Panc1 (cell line): ENCODE measurements at regions not wholly inside any gene's neighbourhood (a gene's known extent, or its start where the extent isn't known, plus 50 kb on each side); places are given as distances from the start of the nearest gene placed in this dataset.

ENCODE experiments used
- ATAC-seq: fragments of 200-7000 bp; cut with Tn5 transposase; 2 replicates; pipeline ENCODE4 v1.9.1; 2020; ENCODE audit warnings: mild to moderate bottlenecking, moderate library complexity
- BruUV-seq: library from RNA; stranded (reverse); fragments of 400-500 nt; replicated peaks from 2 replicates; lab custom pipeline; 2021; lab: Mats Ljungman, UMichigan
- CTCF ChIA-PET: fragments of 300-600 bp; sonication (Branson Sonifier 250); formaldehyde crosslinking; loops from one replicate; lab custom pipeline; 2022; ENCODE audit warnings: antibody characterized with exemption; lab: Charles Lee
- POLR2A ChIA-PET: fragments of 300-600 bp; sonication (Branson Sonifier 250); formaldehyde crosslinking; loops from one replicate; lab custom pipeline; 2022; ENCODE audit warnings: antibody characterized with exemption; lab: Charles Lee
- DNase-seq: peaks from one replicate; pipeline ENCODE4 v3.0.0-alpha.2; 2010; ENCODE audit warnings: low read depth, low spot score
- H3K27ac ChIP-seq: 2 replicates; pipeline ENCODE4 v1.5.1; 2011; ENCODE audit warnings: mild to moderate bottlenecking, low read length, inconsistent platforms
- H3K27me3 ChIP-seq: fragments of 200-500 bp; sonication (Bioruptor generic); 2 replicates; pipeline ENCODE4 v1.6.0; 2014; ENCODE audit warnings: low read length, inconsistent platforms; ENCODE audit not compliant: control insufficient read depth, insufficient read depth
- H3K36me3 ChIP-seq: fragments of 200-500 bp; sonication (Bioruptor generic); 2 replicates; pipeline ENCODE4 v1.5.1; 2014; ENCODE audit warnings: inconsistent platforms, mild to moderate bottlenecking, low read length, moderate library complexity; ENCODE audit not compliant: control insufficient read depth, insufficient read depth
- H3K4me1 ChIP-seq: 2 replicates; pipeline ENCODE4 v1.5.1; 2011; ENCODE audit warnings: inconsistent platforms, mild to moderate bottlenecking, low read length, moderate library complexity; ENCODE audit not compliant: control insufficient read depth, insufficient read depth
- H3K4me3 ChIP-seq, 2 experiments: 2 replicates each; pipeline ENCODE4 v1.5.1; 2011 to 2012; ENCODE audit warnings: low read depth in 2 of 2, low read length in 2 of 2, mild to moderate bottlenecking in 2 of 2, inconsistent platforms in 1 of 2, moderate library complexity in 1 of 2
- H3K9me3 ChIP-seq: fragments of 200-500 bp; sonication (Bioruptor generic); 2 replicates; pipeline ENCODE4 v1.5.1; 2014; ENCODE audit warnings: low read depth, mild to moderate bottlenecking, inconsistent platforms, low read length, moderate library complexity; ENCODE audit not compliant: control insufficient read depth, insufficient read depth
- CTCF ChIP-seq: fragments of 450-650 bp; IDR thresholded peaks from 2 replicates; pipeline ENCODE4 v1.5.1; 2017; ENCODE audit warnings: mild to moderate bottlenecking
- POLR2AphosphoS5 ChIP-seq: IDR thresholded peaks from 2 replicates; pipeline ENCODE4 v1.6.1; 2012; ENCODE audit warnings: mild to moderate bottlenecking, low read depth, low read length, moderate library complexity
- REST ChIP-seq, 2 experiments: IDR thresholded peaks; 2 replicates each; pipeline ENCODE4 v1.6.1; 2011 to 2012; ENCODE audit warnings: low read depth in 2 of 2, control low read depth in 1 of 2, low read length in 1 of 2, mild to moderate bottlenecking in 1 of 2, moderate library complexity in 1 of 2; ENCODE audit not compliant: insufficient read depth in 1 of 2
- SIN3A ChIP-seq: IDR thresholded peaks from 2 replicates; pipeline ENCODE4 v1.6.1; 2012; ENCODE audit warnings: low read depth, mild to moderate bottlenecking, low read length, moderate library complexity, borderline replicate concordance; ENCODE audit not compliant: insufficient read depth
- TCF7L2 ChIP-seq: IDR thresholded peaks from 2 replicates; pipeline ENCODE4 v1.6.1; 2011; ENCODE audit warnings: mild to moderate bottlenecking, low read depth, low read length, inconsistent platforms
- in situ Hi-C: cut with HindIII; loops from 2 replicates; pipeline ENCODE4 v1.10.0; 2016; ENCODE audit warnings: low sequenced_read_pairs, low pct_unique_long_range_greater_than_20kb
- intact Hi-C: fragments of 100-400 bp; cut with micrococcal nuclease; formaldehyde crosslinking; loops from one replicate; pipeline ENCODE4 v1.10.0; 2022; ENCODE audit not compliant: unreplicated experiment

- no peak overlapping the region for H3K4me3 ChIP-seq
- in situ Hi-C loops: no loop called here
- no peaks in the 10 kb centered on the region for H3K27me3 ChIP-seq
- no TSS peak for BruUV-seq
- TF ChIP-seq SIN3A: no peak
- TF ChIP-seq CTCF: no peak
- TF ChIP-seq TCF7L2: no peak
- TF ChIP-seq REST (IDR thresholded peaks at IDR 0.05; ENCODE audit: insufficient read depth in 1 of 2, low read depth in 2 of 2, low read length in 1 of 2): no peak
- TF ChIP-seq POLR2AphosphoS5: no peak
- no peak overlapping the region for H3K27ac ChIP-seq
- H3K36me3 ChIP-seq: no peaks in the 10 kb centered on the region
- intact Hi-C loops: no loop called here
- no peaks in the 10 kb centered on the region for H3K4me1 ChIP-seq
- ChIA-PET POLR2A (no interaction called here), CTCF (no interaction called here)
- H3K9me3 ChIP-seq: no peaks in the 10 kb centered on the region
- ATAC-seq: no peak
- DNase-seq: no peak
Observed at GRCh38 chr14:34363733-34364134, 98.3 kb downstream of the SPTSSA start.

- DNase-seq (no peak), ATAC-seq (no peak)
- Histone ChIP-seq H3K27ac (no peak overlapping the region), H3K27me3 (no peaks in the 10 kb centered on the region), H3K36me3 (no peaks in the 10 kb centered on the region), H3K4me1 (no peaks in the 10 kb centered on the region), H3K9me3 (no peaks in the 10 kb centered on the region), H3K4me3 (no peak overlapping the region)
- intact Hi-C loops: no loop called here
- no peak for TF ChIP-seq SIN3A
- TF ChIP-seq POLR2AphosphoS5: no peak
- TF ChIP-seq TCF7L2: no peak
- no peak for TF ChIP-seq REST (IDR thresholded peaks at IDR 0.05; ENCODE audit: insufficient read depth in 1 of 2, low read depth in 2 of 2, low read length in 1 of 2)
- no peak for TF ChIP-seq CTCF
- CTCF ChIA-PET: interaction anchor here (1.7 kb wide), 1 partner anchor 31 kb away, joined by 3 read pairs; no protein-coding TSS in a partner anchor
- in situ Hi-C loops: no loop called here
- POLR2A ChIA-PET: no interaction called here
- BruUV-seq: no TSS peak
Observed at GRCh38 chr14:34362641-34363251, 99.3 kb downstream of the SPTSSA start.
